HepG2 (cell line): ENCODE measurements at regions not wholly inside any gene's neighbourhood (a gene's known extent, or its start where the extent isn't known, plus 50 kb on each side); places are given as distances from the start of the nearest gene placed in this dataset.

Source experiments
- ARNT ChIP-seq: fragments of 450-650 bp; IDR thresholded peaks from 2 replicates; pipeline ENCODE4 v1.6.1; 2017
- MAFF ChIP-seq: IDR thresholded peaks from 2 replicates; pipeline ENCODE4 v1.6.1; 2011; ENCODE audit warnings: low read depth, low read length, improper control_type of control experiment
- POLR2A ChIP-seq, 2 experiments: IDR thresholded peaks; 2 replicates each; pipeline ENCODE4 v1.6.1; 2011; ENCODE audit warnings: low read depth in 2 of 2, low read length in 2 of 2, mild to moderate bottlenecking in 1 of 2, moderate library complexity in 1 of 2; ENCODE audit not compliant: insufficient read depth in 1 of 2
- PRDM4 ChIP-seq: sonication (generic); formaldehyde crosslinking; IDR thresholded peaks from 2 replicates; pipeline ENCODE4 v1.9.0; 2021; ENCODE audit warnings: missing genetic modification reagents, borderline replicate concordance
- RBM22 ChIP-seq: fragments of 200-400 bp; formaldehyde crosslinking; optimal IDR thresholded peaks from 2 replicates; pipeline ENCODE3; 2017; ENCODE audit warnings: mild to moderate bottlenecking, low read length, moderate library complexity
- ZNF513 ChIP-seq: sonication (generic); formaldehyde crosslinking; conservative IDR thresholded peaks from 2 replicates; pipeline ENCODE4 v1.5.0; 2020; ENCODE audit warnings: missing genetic modification reagents
- ZNF639 ChIP-seq: conservative IDR thresholded peaks from 2 replicates; pipeline ENCODE4 v1.6.1; 2018; ENCODE audit warnings: missing genetic modification reagents

GRCh38 chr9:22911632-22912031, 465.0 kb downstream of the DMRTA1 start:
- TF ChIP-seq POLR2A (IDR thresholded peaks at IDR 0.05; ENCODE audit: insufficient read depth in 1 of 2, low read depth in 2 of 2, low read length in 2 of 2) (no peak), ARNT (no peak), ZNF513 (no peak), PRDM4 (no peak), ZNF639 (CRISPR knock-in tag) (no peak), RBM22 (no peak), MAFF (no peak)
